K562 (cell line): ENCODE measurements at regions not wholly inside any gene's neighbourhood (a gene's known extent, or its start where the extent isn't known, plus 50 kb on each side); places are given as distances from the start of the nearest gene placed in this dataset.

ENCODE experiments used
- ATAC-seq: fragments of 200-7000 bp; cut with Tn5 transposase; 3 replicates; pipeline ENCODE4 v1.9.1; 2020; ENCODE audit warnings: moderate library complexity
- BruUV-seq: library from RNA; stranded (reverse); fragments of 400-500 nt; replicated peaks from 2 replicates; lab custom pipeline; 2021; lab: Mats Ljungman, UMichigan
- CTCF ChIA-PET: fragments of 300-600 bp; formaldehyde crosslinking; extraction: SDS; loops from one replicate; lab custom pipeline; 2021; ENCODE audit warnings: low intra/inter-chr PET ratio; lab: Yijun Ruan, JAX
- POLR2A ChIA-PET: fragments of 300-600, 350-650 bp; sonication (Branson Sonifier 250); formaldehyde crosslinking; extraction: SDS; loops from one replicate; lab custom pipeline; 2021; ENCODE audit warnings: antibody characterized with exemption, inconsistent platforms; lab: Yijun Ruan, JAX
- DNase-seq, 4 experiments: peaks; one replicate each; pipeline versions ENCODE4 v3.0.0 to v3.0.0-alpha.2; 2011 to 2018; ENCODE audit warnings: low spot score in 3 of 4, mixed read lengths in 3 of 4; ENCODE audit errors: extremely low read depth in 1 of 4
- FAIRE-seq: peaks from 2 replicates; lab custom pipeline; 2011; peaks lifted over from hg19 to GRCh38; lab: Jason Lieb, UNC
- H2AFZ ChIP-seq: 2 replicates; pipeline ENCODE4 v1.6.0; 2011; ENCODE audit warnings: low read depth, low read length, control low read depth, inconsistent platforms
- H3K27ac ChIP-seq: fragments of 200-600 bp; 3 replicates; pipeline ENCODE4 v1.8.0; 2011; ENCODE audit warnings: low read depth, mild to moderate bottlenecking, control low read depth, inconsistent platforms, low read length, moderate library complexity, mixed read lengths; ENCODE audit errors: extremely low read depth
- H3K27me3 ChIP-seq, 2 experiments: fragments of 300-600 bp in 1 of 2; 2 replicates in 1 of 2; 3 replicates in 1 of 2; pipeline versions ENCODE4 v1.6.0 to v1.8.0; 2011; ENCODE audit warnings: inconsistent platforms in 2 of 2, low read length in 2 of 2, mild to moderate bottlenecking in 1 of 2, mixed read lengths in 1 of 2, moderate library complexity in 1 of 2; ENCODE audit not compliant: control insufficient read depth in 2 of 2, insufficient read depth in 2 of 2
- H3K36me3 ChIP-seq: fragments of 300-600 bp; 3 replicates; pipeline ENCODE4 v1.8.0; 2011; ENCODE audit warnings: mild to moderate bottlenecking, low read length, inconsistent platforms; ENCODE audit not compliant: control insufficient read depth, insufficient read depth
- H3K4me1 ChIP-seq, 2 experiments: fragments of 200-600 bp in 1 of 2; replicated peaks in 1 of 2; 2 replicates in 1 of 2; 3 replicates in 1 of 2; pipeline versions ENCODE4 v1.5.1 to v1.8.0; 2011; ENCODE audit warnings: inconsistent platforms in 2 of 2, low read length in 2 of 2, mild to moderate bottlenecking in 1 of 2, mixed read lengths in 1 of 2, moderate library complexity in 1 of 2; ENCODE audit not compliant: control insufficient read depth in 2 of 2, insufficient read depth in 2 of 2
- H3K4me2 ChIP-seq: 2 replicates; pipeline ENCODE4 v1.6.1; 2011; ENCODE audit warnings: low read length, control low read depth, inconsistent platforms, mixed read lengths; ENCODE audit not compliant: insufficient read depth
- H3K4me3 ChIP-seq: fragments of 200-600 bp; sonication (generic), shearing (Covaris generic); 2 replicates; pipeline ENCODE4 v1.5.1; 2016; ENCODE audit warnings: control low read depth, inconsistent platforms
- H3K79me2 ChIP-seq: fragments of 200-600 bp; 3 replicates; pipeline ENCODE4 v1.8.0; 2011; ENCODE audit warnings: low read length, inconsistent platforms; ENCODE audit not compliant: control insufficient read depth, insufficient read depth
- H3K9ac ChIP-seq, 2 experiments: 2 replicates each; pipeline versions ENCODE4 v1.6.0 to v1.6.1; 2011; ENCODE audit warnings: low read depth in 2 of 2, low read length in 2 of 2, control low read depth in 1 of 2, inconsistent platforms in 1 of 2, mild to moderate bottlenecking in 1 of 2, mixed read lengths in 1 of 2; ENCODE audit not compliant: insufficient read depth in 1 of 2
- H3K9me1 ChIP-seq: one replicate; pipeline ENCODE4 v1.6.0; 2011; ENCODE audit warnings: inconsistent platforms, mild to moderate bottlenecking, low read length, moderate library complexity; ENCODE audit not compliant: control insufficient read depth, insufficient read depth
- H3K9me3 ChIP-seq: replicated peaks from 2 replicates; pipeline ENCODE4 v1.5.1; 2011; ENCODE audit warnings: low read depth, low read length, inconsistent platforms; ENCODE audit not compliant: control insufficient read depth, insufficient read depth
- H4K20me1 ChIP-seq: replicated peaks from 2 replicates; pipeline ENCODE4 v1.6.1; 2011; ENCODE audit warnings: low read length, inconsistent platforms, mixed read lengths; ENCODE audit not compliant: control insufficient read depth, insufficient read depth
- ARID4B ChIP-seq: sonication (generic); formaldehyde crosslinking; IDR thresholded peaks from 2 replicates; pipeline ENCODE4 v1.8.0; 2022; ENCODE audit warnings: mild to moderate bottlenecking, missing genetic modification reagents
- CEBPG ChIP-seq, 3 experiments: fragments of 200-800 bp in 1 of 3; sonication (Bioruptor generic) in 1 of 3; sonication (generic) in 1 of 3; formaldehyde crosslinking in 1 of 3; IDR thresholded peaks in 2 of 3; conservative IDR thresholded peaks in 1 of 3; 2 replicates each; pipeline versions ENCODE4 v1.6.1 to v1.8.0; 2016 to 2022; ENCODE audit warnings: missing compliant biosample characterization in 2 of 3, missing genetic modification characterization in 2 of 3, mild to moderate bottlenecking in 1 of 3, missing genetic modification reagents in 1 of 3
- DEAF1 ChIP-seq: fragments of 450-650 bp; formaldehyde crosslinking; IDR thresholded peaks from 2 replicates; pipeline ENCODE4 v1.4.0; 2020; ENCODE audit warnings: mild to moderate bottlenecking, moderate library complexity
- KDM2B ChIP-seq: fragments of 250-450 bp; sonication (Bioruptor Pico); IDR thresholded peaks from 2 replicates; pipeline ENCODE4 v1.8.0; 2021; ENCODE audit warnings: mild to moderate bottlenecking, moderate library complexity
- SIRT6 ChIP-seq: IDR thresholded peaks from one replicate; pipeline ENCODE4 v1.6.1; 2012; ENCODE audit warnings: low read depth, mild to moderate bottlenecking, control low read depth, inconsistent platforms, low read length, moderate library complexity
- SMC3 ChIP-seq: conservative IDR thresholded peaks from 2 replicates; pipeline ENCODE4 v1.6.1; 2011; ENCODE audit warnings: low read depth, low read length, improper control_type of control experiment; ENCODE audit not compliant: insufficient read depth
- WGBS: fragments of 100-300 bp; shearing (Covaris generic); methylation state at CpG from one replicate; pipeline ENCODE4 v1.1.6; 2016; ENCODE audit warnings: low coverage, mixed read lengths; ENCODE audit not compliant: insufficient coverage; ENCODE audit errors: missing lambda C conversion rate; 5-methylcytosine and 5-hydroxymethylcytosine counted together
- in situ Hi-C: fragments of 300-500 bp; cut with MboI; formaldehyde crosslinking; loops from 4 replicates; pipeline ENCODE4 v1.15.0; 2018; ENCODE audit warnings: inconsistent platforms, mixed read lengths
- intact Hi-C: fragments of 100-400 bp; cut with micrococcal nuclease; formaldehyde crosslinking; loops from 2 replicates; pipeline ENCODE4 v1.14.2; 2022
- TF ChIP-seq, protein P1 (sequence below), 2 experiments: fragments of 450-650 bp in 1 of 2; sonication (generic) in 1 of 2; formaldehyde crosslinking in 1 of 2; IDR thresholded peaks in 1 of 2; conservative IDR thresholded peaks in 1 of 2; 2 replicates each; pipeline versions ENCODE4 v1.6.1 to v1.8.1; 2016 to 2023; ENCODE audit warnings: mild to moderate bottlenecking in 2 of 2, moderate library complexity in 2 of 2, inconsistent platforms in 1 of 2, missing genetic modification reagents in 1 of 2
- TF ChIP-seq, protein P2 (sequence below): sonication (generic); formaldehyde crosslinking; IDR thresholded peaks from 2 replicates; pipeline ENCODE4 v1.4.0; 2020; ENCODE audit warnings: mild to moderate bottlenecking, missing genetic modification reagents

- BruUV-seq = no TSS peak
- in situ Hi-C loops = loop anchor here (25.0 kb wide), 1 partner anchor 469 kb away; no protein-coding TSS in a partner anchor
- FAIRE-seq (peak; percentile 46), ATAC-seq (peak; percentile 70; the same call in 2 of the 3 replicates), DNase-seq (peak in 3 of 4 experiments; percentile 6 to 33 (median 8))
- Histone ChIP-seq H3K4me2 (no peak overlapping the region), H2AFZ (no peak overlapping the region), H3K4me3 (no peak overlapping the region), H3K9me1 (no peaks in the 10 kb centered on the region), H4K20me1 (no peaks in the 10 kb centered on the region), H3K9ac (no peak overlapping the region), H3K79me2 (no peaks in the 10 kb centered on the region), H3K27ac (no peak overlapping the region), H3K9me3 (no peaks in the 10 kb centered on the region), H3K27me3 (no peaks in the 10 kb centered on the region), H3K4me1 (no peaks in the 10 kb centered on the region), H3K36me3 (no peaks in the 10 kb centered on the region)
- CTCF ChIA-PET = interaction anchor here (0.8 to 1.7 kb wide), 4 partner anchors 475 to 602 kb away, joined by 3 to 13 read pairs (median 4); no protein-coding TSS in a partner anchor
- whole genome bisulfite sequencing = 6% methylated on average over 7 of the region's 7 CpGs
- POLR2A ChIA-PET = no interaction called here
- intact Hi-C loops = loop anchor here (1.0 to 2.0 kb wide), 3 partner anchors 474 to 597 kb away; no protein-coding TSS in a partner anchor
- no peak for TF ChIP-seq ARID4B
- TF ChIP-seq KDM2B (CRISPR knock-in tag) = no peak
- TF ChIP-seq SMC3 = peak; percentile 34; the same call in 1 of the 2 replicates
- TF ChIP-seq SIRT6 = no peak
- peak; percentile 63 for TF ChIP-seq DEAF1 (CRISPR knock-in tag)
- TF ChIP-seq, protein P1, sequence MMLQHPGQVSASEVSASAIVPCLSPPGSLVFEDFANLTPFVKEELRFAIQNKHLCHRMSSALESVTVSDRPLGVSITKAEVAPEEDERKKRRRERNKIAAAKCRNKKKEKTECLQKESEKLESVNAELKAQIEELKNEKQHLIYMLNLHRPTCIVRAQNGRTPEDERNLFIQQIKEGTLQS (IDR thresholded peaks at IDR 0.05) = 0 out of 2 replicates have a peak, but pooled peaks have one; percentile 12
- TF ChIP-seq, protein P1 (CRISPR knock-in tag; conservative IDR thresholded peaks at IDR 0.05) = no peak
- TF ChIP-seq, protein P2, sequence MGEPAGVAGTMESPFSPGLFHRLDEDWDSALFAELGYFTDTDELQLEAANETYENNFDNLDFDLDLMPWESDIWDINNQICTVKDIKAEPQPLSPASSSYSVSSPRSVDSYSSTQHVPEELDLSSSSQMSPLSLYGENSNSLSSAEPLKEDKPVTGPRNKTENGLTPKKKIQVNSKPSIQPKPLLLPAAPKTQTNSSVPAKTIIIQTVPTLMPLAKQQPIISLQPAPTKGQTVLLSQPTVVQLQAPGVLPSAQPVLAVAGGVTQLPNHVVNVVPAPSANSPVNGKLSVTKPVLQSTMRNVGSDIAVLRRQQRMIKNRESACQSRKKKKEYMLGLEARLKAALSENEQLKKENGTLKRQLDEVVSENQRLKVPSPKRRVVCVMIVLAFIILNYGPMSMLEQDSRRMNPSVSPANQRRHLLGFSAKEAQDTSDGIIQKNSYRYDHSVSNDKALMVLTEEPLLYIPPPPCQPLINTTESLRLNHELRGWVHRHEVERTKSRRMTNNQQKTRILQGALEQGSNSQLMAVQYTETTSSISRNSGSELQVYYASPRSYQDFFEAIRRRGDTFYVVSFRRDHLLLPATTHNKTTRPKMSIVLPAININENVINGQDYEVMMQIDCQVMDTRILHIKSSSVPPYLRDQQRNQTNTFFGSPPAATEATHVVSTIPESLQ (CRISPR knock-in tag) = no peak
- TF ChIP-seq CEBPG (CRISPR knock-in tag; IDR thresholded peaks at IDR 0.05) = no peak
- TF ChIP-seq CEBPG (tag; conservative IDR thresholded peaks at IDR 0.05 in 1 of 2, IDR thresholded peaks at IDR 0.05 in 1 of 2) = peak; percentile 31 to 41; a peak in 1 of 4 replicates
Observed at GRCh38 chr3:115217678-115218451, 70.8 kb upstream of the ZBTB20 start.
